ENCODE measurements at regions not wholly inside any gene's neighbourhood (a gene's known extent, or its start where the extent isn't known, plus 50 kb on each side); places are given as distances from the start of the nearest gene placed in this dataset.
"Not testable (repeated sequence)": the region's sequence is repeated elsewhere in the genome, so short reads cannot be mapped to it uniquely, and the experiment has no call there.

- no peaks in the 10 kb centered on the region for H3K27me3 ChIP-seq (ENCODE audit: low read depth)
- no peak overlapping the region for H3K27ac ChIP-seq (replicated peaks)
- H3K36me3 ChIP-seq: no peaks in the 10 kb centered on the region
- no peaks in the 10 kb centered on the region for H3K4me1 ChIP-seq
- H3K4me3 ChIP-seq: no peak overlapping the region
- no peak for DNase-seq
- H3K9me3 ChIP-seq (replicated peaks): no peaks in the 10 kb centered on the region
- no peak for TF ChIP-seq CTCF (IDR thresholded peaks at IDR 0.05; ENCODE audit: borderline replicate concordance)
- intact Hi-C loops (cut with micrococcal nuclease): no loop called here
Observed at GRCh38 chr6:55937261-55937947, 62.0 kb upstream of the BMP5 start.

- Histone ChIP-seq H3K4me3 (no peak overlapping the region), H3K4me1 (no peaks in the 10 kb centered on the region), H3K9me3 (replicated peaks) (no peaks in the 10 kb centered on the region), H3K36me3 (no peaks in the 10 kb centered on the region), H3K27me3 (ENCODE audit: low read depth) (no peaks in the 10 kb centered on the region), H3K27ac (replicated peaks) (no peak overlapping the region)
- intact Hi-C loops (cut with micrococcal nuclease): no loop called here
- DNase-seq: no peak
- no peak for TF ChIP-seq CTCF (IDR thresholded peaks at IDR 0.05; ENCODE audit: borderline replicate concordance)
Observed at GRCh38 chr6:55931101-55931500, 55.7 kb upstream of the BMP5 start.

- intact Hi-C loops (cut with micrococcal nuclease); H3K4me1 ChIP-seq; DNase-seq; H3K36me3 ChIP-seq; H3K27ac ChIP-seq (replicated peaks); H3K9me3 ChIP-seq (replicated peaks); H3K4me3 ChIP-seq; H3K27me3 ChIP-seq (ENCODE audit: low read depth): not testable (repeated sequence)
Observed at GRCh38 chr6:55927713-55928112, 52.3 kb upstream of the BMP5 start.

- Histone ChIP-seq H3K27me3 (ENCODE audit: low read depth) (no peaks in the 10 kb centered on the region), H3K9me3 (replicated peaks) (peaks cover 8% of the 10 kb centered on the region), H3K4me1 (no peaks in the 10 kb centered on the region), H3K27ac (replicated peaks) (no peak overlapping the region), H3K36me3 (no peaks in the 10 kb centered on the region), H3K4me3 (no peak overlapping the region)
- intact Hi-C loops (cut with micrococcal nuclease): no loop called here
- DNase-seq: no peak
- no peak for TF ChIP-seq CTCF (IDR thresholded peaks at IDR 0.05; ENCODE audit: borderline replicate concordance)
Observed at GRCh38 chr6:55925292-55925691, 49.9 kb upstream of the BMP5 start.
